Body of pancreas (tissue), 4 donors: ENCODE measurements at regions not wholly inside any gene's neighbourhood (a gene's known extent, or its start where the extent isn't known, plus 50 kb on each side); places are given as distances from the start of the nearest gene placed in this dataset.

Experiments
- ATAC-seq: fragments of 150-250 bp; one replicate; pipeline ENCODE4 v1.9.1; 2016
- DNase-seq, 4 donors: peaks; one replicate each; pipeline ENCODE4 v3.0.0-alpha.2; 2019
- H3K27ac ChIP-seq, 4 donors: fragments of 200-600 bp; sonication (generic); 1 replicate in 3 of 4; 2 replicates in 1 of 4; pipeline versions ENCODE4 v1.5.1 to v1.6.1; 2016 to 2019; ENCODE audit warnings: mild to moderate bottlenecking in 1 of 4, mixed read lengths in 1 of 4, moderate library complexity in 1 of 4
- H3K27me3 ChIP-seq, 2 donors: fragments of 200-600 bp; sonication (generic); one replicate each; pipeline ENCODE4 v1.6.0; 2016; ENCODE audit warnings: mild to moderate bottlenecking in 1 of 2
- H3K36me3 ChIP-seq, 2 donors: fragments of 200-600 bp; sonication (generic); replicated peaks in 1 of 2; 2 replicates each; pipeline ENCODE4 v1.5.1; 2016; ENCODE audit warnings: low read depth in 2 of 2; ENCODE audit not compliant: insufficient read depth in 1 of 2
- H3K4me1 ChIP-seq: fragments of 200-600 bp; sonication (generic); one replicate; pipeline ENCODE4 v1.6.0; 2016
- H3K4me3 ChIP-seq, 2 donors: fragments of 200-600 bp; sonication (generic); 1 replicate in 1 of 2; 2 replicates in 1 of 2; pipeline ENCODE4 v1.5.1; 2016 to 2019
- H3K9me3 ChIP-seq, 3 donors: fragments of 200-600 bp; sonication (generic); 1 replicate in 2 of 3; 2 replicates in 1 of 3; pipeline ENCODE4 v1.5.1; 2016
- CTCF ChIP-seq, 7 experiments: fragments of 450-650 bp in 4 of 7; fragments of 200-600 bp in 3 of 7; sonication (generic) in 3 of 7; IDR thresholded peaks; one replicate each; pipeline ENCODE4 v1.5.1; 2016 to 2019; ENCODE audit warnings: antibody characterized with exemption in 7 of 7
- POLR2A ChIP-seq, 3 donors: fragments of 450-650 bp; IDR thresholded peaks; one replicate each; pipeline ENCODE4 v1.6.1; 2016; ENCODE audit warnings: antibody characterized with exemption in 3 of 3, mild to moderate bottlenecking in 2 of 3
- WGBS, 2 donors: methylation state at CpG; one replicate each; pipeline ENCODE4 v1.1.5; 2017; 5-methylcytosine and 5-hydroxymethylcytosine counted together
- intact Hi-C: fragments of 100-400 bp; cut with DNase I; formaldehyde crosslinking; loops from one replicate; pipeline ENCODE4 v1.15.1; 2023

- H3K27ac ChIP-seq, result no peak overlapping the region
- no peaks in the 10 kb centered on the region for H3K27me3 ChIP-seq
- H3K4me1 ChIP-seq, result no peaks in the 10 kb centered on the region
- TF ChIP-seq POLR2A (IDR thresholded peaks at IDR 0.05), result no peak
- no peak for TF ChIP-seq CTCF (IDR thresholded peaks at IDR 0.05)
- no peak for ATAC-seq
- WGBS, 2 donors, result 69 to 78% methylated on average over 6 of the region's 6 CpGs
- H3K36me3 ChIP-seq, result no peaks in the 10 kb centered on the region
- H3K4me3 ChIP-seq, result no peak overlapping the region
- no peaks in the 10 kb centered on the region for H3K9me3 ChIP-seq
- DNase-seq, result no peak
- intact Hi-C loops, result no loop called here
Measured at GRCh38 chr19:32203161-32203560, 142.2 kb upstream of the ZNF507 start.

- TF ChIP-seq CTCF (IDR thresholded peaks at IDR 0.05), result no peak
- no peak for TF ChIP-seq POLR2A (IDR thresholded peaks at IDR 0.05)
- DNase-seq (no peak), ATAC-seq (no peak)
- no peaks in the 10 kb centered on the region for H3K4me1 ChIP-seq
- no peak overlapping the region for H3K4me3 ChIP-seq
- H3K27me3 ChIP-seq, result no peaks in the 10 kb centered on the region
- intact Hi-C loops, result no loop called here
- 31 to 41% methylated on average over 5 of the region's 5 CpGs for WGBS, 2 donors
- H3K9me3 ChIP-seq, result no peaks in the 10 kb centered on the region
- H3K27ac ChIP-seq, result no peak overlapping the region
- no peaks in the 10 kb centered on the region for H3K36me3 ChIP-seq
Measured at GRCh38 chr19:32206065-32206464, 139.3 kb upstream of the ZNF507 start.

GRCh38 chr19:32208060-32208459, 137.3 kb upstream of the ZNF507 start:
- DNase-seq, result no peak

GRCh38 chr19:32219392-32219791, 126.0 kb upstream of the ZNF507 start:
- H3K27me3 ChIP-seq, result no peaks in the 10 kb centered on the region
- H3K4me1 ChIP-seq, result peaks cover 3% of the 10 kb centered on the region
- no peaks in the 10 kb centered on the region for H3K9me3 ChIP-seq
- no peak overlapping the region for H3K27ac ChIP-seq
- WGBS, 2 donors, result 71 to 76% methylated on average over 3 of the region's 3 CpGs
- ATAC-seq, result no peak
- TF ChIP-seq POLR2A (IDR thresholded peaks at IDR 0.05) (no peak), CTCF (IDR thresholded peaks at IDR 0.05) (no peak)
- no peak overlapping the region for H3K4me3 ChIP-seq
- no peaks in the 10 kb centered on the region for H3K36me3 ChIP-seq
- intact Hi-C loops, result no loop called here
- no peak for DNase-seq

More at GRCh38 chr19:32208060-32208459, 137.3 kb upstream of the ZNF507 start:
- Histone ChIP-seq H3K36me3 (no peaks in the 10 kb centered on the region), H3K27ac (no peak overlapping the region), H3K4me3 (no peak overlapping the region), H3K9me3 (no peaks in the 10 kb centered on the region), H3K27me3 (no peaks in the 10 kb centered on the region), H3K4me1 (no peaks in the 10 kb centered on the region)
- ATAC-seq, result no peak
- TF ChIP-seq POLR2A (IDR thresholded peaks at IDR 0.05) (no peak), CTCF (IDR thresholded peaks at IDR 0.05) (no peak)
- intact Hi-C loops, result no loop called here
- 25 to 38% methylated on average over 1 of the region's 1 CpG for WGBS, 2 donors

GRCh38 chr19:32219881-32220472, 125.4 kb upstream of the ZNF507 start:
- Histone ChIP-seq H3K4me1 (peaks cover 8% of the 10 kb centered on the region), H3K27me3 (no peaks in the 10 kb centered on the region), H3K27ac (no peak overlapping the region), H3K4me3 (no peak overlapping the region), H3K9me3 (no peaks in the 10 kb centered on the region), H3K36me3 (no peaks in the 10 kb centered on the region)
- DNase-seq (no peak), ATAC-seq (no peak)
- intact Hi-C loops, result loop anchor here (5.0 kb wide), 1 partner anchor 1543 kb away; no protein-coding TSS in a partner anchor
- no peak for TF ChIP-seq POLR2A (IDR thresholded peaks at IDR 0.05)
- TF ChIP-seq CTCF (IDR thresholded peaks at IDR 0.05), result no peak
- WGBS, 2 donors, result 47 to 65% methylated on average over 4 of the region's 4 CpGs
